ENCODE measurements at regions not wholly inside any gene's neighbourhood (a gene's known extent, or its start where the extent isn't known, plus 50 kb on each side); places are given as distances from the start of the nearest gene placed in this dataset.

DNA sequence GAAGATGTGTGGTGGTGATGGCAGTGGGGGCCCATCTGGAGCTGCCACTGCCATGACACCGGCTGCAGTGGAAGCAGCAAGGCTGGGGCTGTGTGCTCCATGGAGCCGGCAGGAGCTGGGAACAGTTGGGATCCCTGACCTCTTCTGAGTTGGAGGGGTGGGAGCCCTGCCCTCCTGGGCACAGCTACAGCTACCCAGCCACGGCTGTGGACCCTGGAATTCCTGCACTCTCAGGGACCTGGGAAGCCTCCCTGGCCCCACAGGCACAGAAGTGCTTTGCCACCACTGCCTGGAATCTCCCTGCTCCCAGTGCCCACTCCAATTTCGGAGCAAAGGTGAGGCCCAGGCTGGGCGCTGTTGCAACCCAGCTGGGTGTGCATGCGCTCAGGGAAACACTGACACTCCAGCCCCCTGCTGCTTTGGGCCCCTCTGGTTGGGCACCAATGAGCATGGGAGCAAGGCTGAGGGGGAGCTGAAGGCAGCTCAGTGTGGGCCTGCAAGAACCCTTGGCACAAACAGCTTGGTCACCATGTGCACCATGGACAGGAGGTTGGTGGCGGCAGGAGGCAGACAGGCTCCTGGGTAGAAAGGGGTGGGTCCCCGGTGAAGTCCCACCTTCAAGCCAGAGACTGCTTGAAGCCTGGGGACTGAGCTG lies 817.6 kb downstream of the KCNT2 start:
- no peak for DNase-seq (ENCODE audit: low spot score in 2 of 2)
- no peaks in the 10 kb centered on the region for H3K27me3 ChIP-seq
- H3K27ac ChIP-seq: no peak overlapping the region
- WGBS, 2 donors: 88% methylated on average over 4 to 6 of the region's 8 CpGs
- no peak for TF ChIP-seq CTCF (IDR thresholded peaks at IDR 0.05)
- no peak for TF ChIP-seq EP300 (IDR thresholded peaks at IDR 0.05)
- TF ChIP-seq POLR2A (IDR thresholded peaks at IDR 0.05): no peak
- H3K4me1 ChIP-seq: no peaks in the 10 kb centered on the region
- no peak overlapping the region for H3K4me3 ChIP-seq
- H3K36me3 ChIP-seq: no peaks in the 10 kb centered on the region
- no peaks in the 10 kb centered on the region for H3K9me3 ChIP-seq

- no peaks in the 10 kb centered on the region for H3K9me3 ChIP-seq
- H3K27me3 ChIP-seq: no peaks in the 10 kb centered on the region
- no peaks in the 10 kb centered on the region for H3K36me3 ChIP-seq
- no peak overlapping the region for H3K27ac ChIP-seq
- H3K4me1 ChIP-seq: no peaks in the 10 kb centered on the region
- no peak for DNase-seq (ENCODE audit: low spot score in 2 of 2)
- TF ChIP-seq EP300 (IDR thresholded peaks at IDR 0.05) (no peak), CTCF (IDR thresholded peaks at IDR 0.05) (no peak), POLR2A (IDR thresholded peaks at IDR 0.05) (no peak)
- H3K4me3 ChIP-seq: no peak overlapping the region
- 51 to 57% methylated on average over 2 of the region's 2 CpGs for WGBS, 2 donors
Observed at GRCh38 chr1:195789321-195789720, 818.9 kb downstream of the KCNT2 start.

DNA sequence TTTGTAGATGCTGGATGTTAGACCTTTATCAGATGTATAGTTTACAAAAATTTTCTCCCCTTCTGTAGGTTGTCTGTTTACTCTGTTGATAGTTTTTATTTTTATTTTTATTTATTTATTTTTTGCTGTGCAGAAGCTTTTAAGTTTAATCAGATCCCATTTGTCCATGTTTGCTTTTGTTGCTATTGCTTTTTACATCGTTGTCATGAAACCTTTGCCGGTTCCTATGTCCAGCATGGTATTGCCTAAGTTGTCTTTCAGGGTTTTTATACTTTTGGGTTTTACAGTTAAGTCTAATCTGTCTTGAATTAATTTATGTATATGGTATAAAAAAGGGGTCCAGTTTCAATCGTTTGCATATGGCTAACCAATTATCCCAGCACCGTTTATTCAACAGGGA lies 819.5 kb downstream of the KCNT2 start:
- DNase-seq (ENCODE audit: low spot score in 2 of 2): no peak
- 77 to 78% methylated on average over 4 of the region's 4 CpGs for WGBS, 2 donors
- no peak for TF ChIP-seq CTCF (IDR thresholded peaks at IDR 0.05)
- no peak for TF ChIP-seq POLR2A (IDR thresholded peaks at IDR 0.05)
- no peak for TF ChIP-seq EP300 (IDR thresholded peaks at IDR 0.05)

DNA sequence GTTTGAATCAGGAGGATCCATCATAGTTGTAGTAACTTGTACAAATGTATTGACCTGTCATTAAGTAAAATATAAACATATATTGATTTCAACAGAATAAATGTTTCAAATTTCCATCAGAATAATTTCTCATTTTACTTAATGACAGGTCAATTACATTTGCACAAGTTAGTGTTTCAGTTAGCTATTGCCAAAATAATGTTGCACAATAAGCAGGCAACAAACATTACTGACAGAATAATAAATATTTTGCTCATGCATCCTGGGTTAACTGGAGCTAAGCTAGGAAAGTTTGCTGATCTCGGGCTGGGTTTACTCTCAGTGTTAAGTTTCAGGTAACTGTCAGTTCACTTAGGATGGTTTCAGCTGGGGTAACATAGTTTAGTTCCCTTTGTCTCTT lies 822.4 kb downstream of the KCNT2 start:
- no peak for TF ChIP-seq EP300 (IDR thresholded peaks at IDR 0.05)

More for the DNA sequence above, 819.5 kb downstream of the KCNT2 start:
- H3K4me3 ChIP-seq: no peak overlapping the region
- no peaks in the 10 kb centered on the region for H3K9me3 ChIP-seq
- no peaks in the 10 kb centered on the region for H3K27me3 ChIP-seq
- no peak overlapping the region for H3K27ac ChIP-seq
- no peaks in the 10 kb centered on the region for H3K36me3 ChIP-seq
- no peaks in the 10 kb centered on the region for H3K4me1 ChIP-seq

DNA sequence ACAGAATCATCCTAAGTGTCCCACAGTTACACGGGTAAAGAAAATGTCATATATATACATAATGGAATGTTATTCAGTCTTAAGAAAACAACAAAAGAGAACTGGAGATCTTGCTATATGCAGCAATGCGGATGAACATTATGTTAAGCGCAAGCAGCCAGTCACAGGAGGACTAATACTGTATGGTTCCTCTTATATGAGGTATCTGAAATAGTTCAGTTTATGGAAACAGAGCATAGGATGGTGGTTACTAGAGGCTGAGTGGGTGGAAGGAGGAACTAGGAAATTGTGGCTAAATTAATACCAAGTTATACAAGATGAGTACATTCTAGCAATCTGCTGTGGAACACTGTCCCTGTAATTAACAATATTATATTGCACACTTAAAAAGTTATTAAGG lies 834.3 kb downstream of the KCNT2 start:
- Histone ChIP-seq H3K36me3 (no peaks in the 10 kb centered on the region), H3K4me1 (no peaks in the 10 kb centered on the region), H3K27me3 (no peaks in the 10 kb centered on the region), H3K9me3 (no peaks in the 10 kb centered on the region), H3K4me3 (no peak overlapping the region), H3K27ac (no peak overlapping the region)
- no peak for TF ChIP-seq EP300 (IDR thresholded peaks at IDR 0.05)
- TF ChIP-seq CTCF (IDR thresholded peaks at IDR 0.05): no peak
- TF ChIP-seq POLR2A (IDR thresholded peaks at IDR 0.05): no peak
- WGBS, 2 donors: 86 to 87% methylated on average over 3 of the region's 3 CpGs
- no peak for DNase-seq (ENCODE audit: low spot score in 2 of 2)

More for the DNA sequence above, 822.4 kb downstream of the KCNT2 start:
- WGBS, 2 donors: 83 to 84% methylated on average over 1 of the region's 1 CpG
- no peak overlapping the region for H3K4me3 ChIP-seq
- no peaks in the 10 kb centered on the region for H3K27me3 ChIP-seq
- H3K27ac ChIP-seq: no peak overlapping the region
- no peaks in the 10 kb centered on the region for H3K9me3 ChIP-seq
- no peaks in the 10 kb centered on the region for H3K4me1 ChIP-seq
- DNase-seq (ENCODE audit: low spot score in 2 of 2): no peak
- no peaks in the 10 kb centered on the region for H3K36me3 ChIP-seq

GRCh38 chr1:195769461-195769860 lies 838.8 kb downstream of the KCNT2 start:
- no peak for TF ChIP-seq EP300 (IDR thresholded peaks at IDR 0.05)
- TF ChIP-seq CTCF (IDR thresholded peaks at IDR 0.05): no peak
- no peak for TF ChIP-seq POLR2A (IDR thresholded peaks at IDR 0.05)
- no peak for DNase-seq (ENCODE audit: low spot score in 2 of 2)
- no peak overlapping the region for H3K4me3 ChIP-seq

More at GRCh38 chr1:195769461-195769860, 838.8 kb downstream of the KCNT2 start:
- Histone ChIP-seq H3K4me1 (no peaks in the 10 kb centered on the region), H3K27me3 (no peaks in the 10 kb centered on the region), H3K9me3 (no peaks in the 10 kb centered on the region), H3K36me3 (no peaks in the 10 kb centered on the region), H3K27ac (no peak overlapping the region)
